AG09319 (cell line): ENCODE measurements at regions not wholly inside any gene's neighbourhood (a gene's known extent, or its start where the extent isn't known, plus 50 kb on each side); places are given as distances from the start of the nearest gene placed in this dataset.

Experiments
- DNase-seq: peaks from one replicate; pipeline ENCODE4 v3.0.0-alpha.2; 2010; ENCODE audit warnings: low read depth; ENCODE audit errors: extremely low read depth
- TF ChIP-seq, protein P1 (sequence below): IDR thresholded peaks from 2 replicates; pipeline ENCODE4 v1.5.1; 2011; ENCODE audit warnings: low read depth, mild to moderate bottlenecking, inconsistent platforms, low read length, moderate library complexity

GRCh38 chr13:103759361-103759760 is 693.1 kb upstream of the SLC10A2 start:
- TF ChIP-seq, protein P1, sequence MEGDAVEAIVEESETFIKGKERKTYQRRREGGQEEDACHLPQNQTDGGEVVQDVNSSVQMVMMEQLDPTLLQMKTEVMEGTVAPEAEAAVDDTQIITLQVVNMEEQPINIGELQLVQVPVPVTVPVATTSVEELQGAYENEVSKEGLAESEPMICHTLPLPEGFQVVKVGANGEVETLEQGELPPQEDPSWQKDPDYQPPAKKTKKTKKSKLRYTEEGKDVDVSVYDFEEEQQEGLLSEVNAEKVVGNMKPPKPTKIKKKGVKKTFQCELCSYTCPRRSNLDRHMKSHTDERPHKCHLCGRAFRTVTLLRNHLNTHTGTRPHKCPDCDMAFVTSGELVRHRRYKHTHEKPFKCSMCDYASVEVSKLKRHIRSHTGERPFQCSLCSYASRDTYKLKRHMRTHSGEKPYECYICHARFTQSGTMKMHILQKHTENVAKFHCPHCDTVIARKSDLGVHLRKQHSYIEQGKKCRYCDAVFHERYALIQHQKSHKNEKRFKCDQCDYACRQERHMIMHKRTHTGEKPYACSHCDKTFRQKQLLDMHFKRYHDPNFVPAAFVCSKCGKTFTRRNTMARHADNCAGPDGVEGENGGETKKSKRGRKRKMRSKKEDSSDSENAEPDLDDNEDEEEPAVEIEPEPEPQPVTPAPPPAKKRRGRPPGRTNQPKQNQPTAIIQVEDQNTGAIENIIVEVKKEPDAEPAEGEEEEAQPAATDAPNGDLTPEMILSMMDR = no peak
- DNase-seq = no peak

GRCh38 chr13:103758222-103758621 is 692.0 kb upstream of the SLC10A2 start:
- TF ChIP-seq, protein P1 = no peak
- DNase-seq = no peak

DNA sequence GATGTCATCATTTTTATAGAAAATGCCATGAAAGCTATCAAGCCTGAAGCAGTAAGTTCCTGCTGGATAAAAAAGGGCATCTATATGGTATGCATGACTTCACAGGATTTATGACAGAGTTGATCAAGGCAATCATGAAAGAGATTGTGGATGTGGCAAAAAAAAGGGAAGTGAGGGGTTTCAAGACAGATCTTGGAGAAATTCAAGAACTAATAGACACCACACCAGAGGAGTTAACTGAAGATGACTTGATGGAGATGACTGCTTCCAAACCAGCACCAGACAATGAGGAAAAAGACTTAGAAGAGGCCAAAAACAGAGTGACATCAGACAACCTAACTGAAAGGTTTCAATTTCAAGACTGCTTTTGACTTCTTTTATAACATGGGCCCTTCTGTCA is 691.1 kb upstream of the SLC10A2 start:
- TF ChIP-seq, protein P1 = no peak
- no peak for DNase-seq

DNA sequence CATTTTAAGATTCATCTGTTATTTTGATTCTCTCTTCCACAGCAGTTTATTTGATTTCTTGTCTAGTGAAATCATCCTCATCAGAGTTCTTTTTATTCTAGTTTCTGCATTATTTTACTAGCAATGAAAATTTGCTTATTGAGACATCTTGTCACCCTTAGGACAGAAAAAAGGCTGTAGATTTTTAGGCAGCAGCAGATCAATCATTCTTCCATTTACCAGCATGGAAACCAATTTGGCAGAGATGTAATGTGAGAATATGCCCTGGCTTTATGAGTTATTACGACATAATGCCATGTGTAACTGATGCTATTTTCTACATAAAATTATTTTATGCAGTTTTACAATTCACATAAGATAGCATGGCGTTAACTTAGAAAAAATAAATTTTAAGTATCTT is 688.6 kb upstream of the SLC10A2 start:
- no peak for DNase-seq
- TF ChIP-seq, protein P1 = no peak

DNA sequence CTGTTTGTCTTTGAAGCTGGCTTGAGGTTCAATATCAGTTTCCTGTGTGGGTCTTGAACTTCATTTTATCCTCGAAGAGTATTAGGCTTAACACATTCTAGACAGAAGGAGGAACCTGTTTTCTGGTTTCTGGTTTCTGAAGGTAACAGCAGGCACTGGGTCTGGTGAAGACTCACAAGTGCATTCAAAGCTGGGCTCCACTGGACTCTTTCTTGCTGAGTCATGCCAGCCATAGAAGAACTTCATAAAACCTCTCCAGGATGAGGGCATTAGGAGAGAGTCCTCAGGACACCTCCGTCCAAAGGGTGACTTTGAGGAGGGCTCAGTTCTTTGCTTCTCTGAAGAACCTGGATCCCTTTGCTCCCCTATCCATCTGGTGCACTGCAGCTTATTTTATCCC is 668.6 kb upstream of the SLC10A2 start:
- TF ChIP-seq, protein P1 = no peak
- no peak for DNase-seq

DNA sequence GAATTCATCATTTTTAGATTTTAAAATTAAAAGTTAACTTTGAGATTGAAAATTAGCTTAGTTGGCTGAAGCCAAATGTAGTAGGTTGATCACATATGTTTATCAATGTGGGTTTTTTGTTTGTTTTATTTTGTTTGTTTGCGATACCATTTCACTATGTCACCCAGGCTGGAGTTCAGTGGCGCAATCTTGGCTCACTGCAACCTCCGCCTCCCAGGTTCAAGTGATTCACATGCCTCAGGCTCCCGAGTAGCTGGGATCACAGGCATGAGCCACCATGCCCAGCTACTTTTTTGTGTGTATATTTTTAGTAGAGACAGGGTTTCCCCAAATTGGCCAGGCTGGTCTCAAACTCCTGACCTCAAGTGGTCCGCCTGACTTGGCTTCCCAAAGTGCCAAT is 665.7 kb upstream of the SLC10A2 start:
- no peak for DNase-seq
- TF ChIP-seq, protein P1 = no peak

GRCh38 chr13:103730407-103730806 is 664.2 kb upstream of the SLC10A2 start:
- DNase-seq = no peak
- TF ChIP-seq, protein P1 = no peak
